ENCODE measurements at regions not wholly inside any gene's neighbourhood (a gene's known extent, or its start where the extent isn't known, plus 50 kb on each side); places are given as distances from the start of the nearest gene placed in this dataset.

- Histone ChIP-seq H3K79me2 (ENCODE audit: low read depth) (no peaks in the 10 kb centered on the region), H2AFZ (replicated peaks) (no peak overlapping the region)
- no peak overlapping the region for H3K27ac Mint-ChIP-seq
Observed at GRCh38 chr21:21762855-21763254, 764.6 kb downstream of the NCAM2 start.

DNA sequence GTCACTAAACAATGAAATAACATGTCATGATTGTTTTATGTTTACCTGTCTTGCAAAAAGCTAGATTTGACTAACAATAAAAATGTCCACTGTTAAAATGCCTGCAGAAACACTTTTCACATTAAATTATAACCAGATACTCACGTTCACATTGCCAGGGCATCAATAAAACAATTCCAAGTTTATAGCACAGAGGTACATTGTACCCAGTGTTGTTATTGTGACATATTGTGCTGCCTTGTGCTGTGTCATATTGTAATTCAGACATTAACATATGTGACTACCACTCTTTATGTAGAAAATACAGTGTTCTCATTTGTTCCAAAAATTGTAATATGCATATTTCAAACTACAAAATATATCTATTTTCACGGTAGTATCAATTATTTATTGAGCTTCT, 766.1 kb downstream of the NCAM2 start:
- Mint-ChIP-seq H3K27me3 (ENCODE audit: insufficient read depth, low read depth) (no peaks in the 10 kb centered on the region), H3K4me3 (no peak overlapping the region), H3K9me3 (no peaks in the 10 kb centered on the region), H3K4me1 (no peaks in the 10 kb centered on the region), H3K27ac (no peak overlapping the region), H3K36me3 (no peaks in the 10 kb centered on the region)
- Histone ChIP-seq H3K4me1 (no peaks in the 10 kb centered on the region), H3K4me2 (no peak overlapping the region), H3K4me3 (no peak overlapping the region), H3K27ac (no peak overlapping the region), H3K36me3 (no peaks in the 10 kb centered on the region), H3F3A (ENCODE audit: low read depth) (no peaks in the 10 kb centered on the region), H3K79me2 (ENCODE audit: low read depth) (no peaks in the 10 kb centered on the region), H3K9ac (no peak overlapping the region), H3K9me3 (ENCODE audit: low read depth) (no peaks in the 10 kb centered on the region), H4K20me1 (ENCODE audit: low read depth) (no peaks in the 10 kb centered on the region), H3K27me3 (no peaks in the 10 kb centered on the region), H2AFZ (replicated peaks) (no peak overlapping the region)
- TF ChIP-seq EZH2phosphoT487 (IDR thresholded peaks at IDR 0.05): no peak
- no peak for TF ChIP-seq CTCF (IDR thresholded peaks at IDR 0.05)
- no peak for TF ChIP-seq EZH2 (IDR thresholded peaks at IDR 0.05)
- DNase-seq (ENCODE audit: low spot score): no peak

More at GRCh38 chr21:21762855-21763254, 764.6 kb downstream of the NCAM2 start:
- Histone ChIP-seq H3K4me2 (no peak overlapping the region), H4K20me1 (ENCODE audit: low read depth) (no peaks in the 10 kb centered on the region), H3K9ac (no peak overlapping the region), H3F3A (ENCODE audit: low read depth) (no peaks in the 10 kb centered on the region), H3K9me3 (ENCODE audit: low read depth) (no peaks in the 10 kb centered on the region), H3K27ac (no peak overlapping the region), H3K4me3 (no peak overlapping the region), H3K27me3 (no peaks in the 10 kb centered on the region), H3K36me3 (no peaks in the 10 kb centered on the region), H3K4me1 (no peaks in the 10 kb centered on the region)
- no peak for TF ChIP-seq EZH2 (IDR thresholded peaks at IDR 0.05)
- TF ChIP-seq EZH2phosphoT487 (IDR thresholded peaks at IDR 0.05): no peak
- no peak for TF ChIP-seq CTCF (IDR thresholded peaks at IDR 0.05)
- no peak for DNase-seq (ENCODE audit: low spot score)
- Mint-ChIP-seq H3K27me3 (ENCODE audit: insufficient read depth, low read depth) (peaks cover 1% of the 10 kb centered on the region), H3K4me3 (no peak overlapping the region), H3K9me3 (no peaks in the 10 kb centered on the region), H3K36me3 (no peaks in the 10 kb centered on the region), H3K4me1 (no peaks in the 10 kb centered on the region)

DNA sequence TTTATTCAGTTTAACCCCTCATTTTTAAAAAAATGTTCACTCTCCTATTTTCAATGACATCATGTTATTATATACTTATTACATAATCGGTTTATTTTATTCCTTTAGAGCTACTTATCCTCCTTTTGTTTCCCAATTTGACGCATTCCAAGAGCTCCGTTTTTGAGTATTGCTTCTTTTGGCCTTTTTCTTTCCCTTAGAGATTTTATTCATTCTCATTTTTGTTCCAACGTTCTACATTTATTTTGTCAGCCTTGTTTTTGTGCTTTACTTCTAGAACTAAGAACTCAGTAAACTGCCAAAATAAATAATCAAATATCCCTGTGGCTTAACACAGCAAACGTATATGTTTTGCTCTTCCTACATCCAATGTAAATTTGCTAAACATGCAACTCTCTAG, 769.1 kb downstream of the NCAM2 start:
- H4K20me1 ChIP-seq (ENCODE audit: low read depth): no peaks in the 10 kb centered on the region
- no peaks in the 10 kb centered on the region for H3F3A ChIP-seq (ENCODE audit: low read depth)
- H2AFZ ChIP-seq (replicated peaks): no peak overlapping the region
- no peaks in the 10 kb centered on the region for H3K9me3 Mint-ChIP-seq
- no peaks in the 10 kb centered on the region for H3K4me1 Mint-ChIP-seq
- TF ChIP-seq CTCF (IDR thresholded peaks at IDR 0.05): no peak
- no peak for TF ChIP-seq EZH2 (IDR thresholded peaks at IDR 0.05)
- TF ChIP-seq EZH2phosphoT487 (IDR thresholded peaks at IDR 0.05): no peak
- H3K36me3 Mint-ChIP-seq: no peaks in the 10 kb centered on the region
- DNase-seq (ENCODE audit: low spot score): no peak
- H3K4me3 ChIP-seq: no peak overlapping the region
- H3K79me2 ChIP-seq (ENCODE audit: low read depth): no peaks in the 10 kb centered on the region
- H3K9me3 ChIP-seq (ENCODE audit: low read depth): no peaks in the 10 kb centered on the region
- H3K4me1 ChIP-seq: no peaks in the 10 kb centered on the region
- H3K36me3 ChIP-seq: no peaks in the 10 kb centered on the region
- H3K4me2 ChIP-seq: no peak overlapping the region
- no peak overlapping the region for H3K27ac Mint-ChIP-seq
- no peak overlapping the region for H3K27ac ChIP-seq
- no peak overlapping the region for H3K4me3 Mint-ChIP-seq
- H3K27me3 ChIP-seq: no peaks in the 10 kb centered on the region
- H3K27me3 Mint-ChIP-seq (ENCODE audit: insufficient read depth, low read depth): no peaks in the 10 kb centered on the region
- no peak overlapping the region for H3K9ac ChIP-seq

All from neural progenitor cell (in vitro differentiated cells).